AG09309 (cell line): ENCODE measurements at regions not wholly inside any gene's neighbourhood (a gene's known extent, or its start where the extent isn't known, plus 50 kb on each side); places are given as distances from the start of the nearest gene placed in this dataset.

ENCODE experiments used
- DNase-seq: peaks from one replicate; pipeline ENCODE4 v3.0.0-alpha.2; 2010; ENCODE audit warnings: low read depth
- H3K4me3 ChIP-seq: 2 replicates; pipeline ENCODE4 v1.5.1; 2011; ENCODE audit warnings: mild to moderate bottlenecking, low read depth, low read length, moderate library complexity; ENCODE audit not compliant: control insufficient read depth
- TF ChIP-seq, protein P1 (sequence below): IDR thresholded peaks from 2 replicates; pipeline ENCODE4 v1.5.1; 2011; ENCODE audit warnings: mild to moderate bottlenecking, low read depth, low read length, inconsistent platforms; ENCODE audit not compliant: insufficient read depth, control insufficient read depth; ENCODE audit errors: missing control alignments

DNA sequence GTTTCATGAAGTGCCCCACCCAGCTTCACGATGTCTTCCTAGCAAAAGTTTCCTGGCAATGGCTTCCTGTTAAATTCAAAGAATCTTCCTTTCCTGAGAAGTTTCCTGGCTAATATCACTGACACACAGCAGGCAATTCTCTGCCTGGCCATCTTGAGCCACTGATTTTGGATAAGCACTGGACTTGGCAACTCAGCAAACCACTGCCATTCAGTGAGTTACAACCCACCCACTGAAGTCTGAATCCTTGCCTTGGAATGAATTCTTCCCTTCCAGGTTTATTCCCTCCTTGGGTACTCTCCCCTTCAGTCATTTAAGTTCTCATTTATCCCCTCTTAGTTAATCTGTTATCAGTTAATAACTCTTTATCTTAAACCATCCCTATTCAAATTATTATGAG is 426.0 kb downstream of the MBD2 start:
- H3K4me3 ChIP-seq: no peak overlapping the region
- TF ChIP-seq, protein P1, sequence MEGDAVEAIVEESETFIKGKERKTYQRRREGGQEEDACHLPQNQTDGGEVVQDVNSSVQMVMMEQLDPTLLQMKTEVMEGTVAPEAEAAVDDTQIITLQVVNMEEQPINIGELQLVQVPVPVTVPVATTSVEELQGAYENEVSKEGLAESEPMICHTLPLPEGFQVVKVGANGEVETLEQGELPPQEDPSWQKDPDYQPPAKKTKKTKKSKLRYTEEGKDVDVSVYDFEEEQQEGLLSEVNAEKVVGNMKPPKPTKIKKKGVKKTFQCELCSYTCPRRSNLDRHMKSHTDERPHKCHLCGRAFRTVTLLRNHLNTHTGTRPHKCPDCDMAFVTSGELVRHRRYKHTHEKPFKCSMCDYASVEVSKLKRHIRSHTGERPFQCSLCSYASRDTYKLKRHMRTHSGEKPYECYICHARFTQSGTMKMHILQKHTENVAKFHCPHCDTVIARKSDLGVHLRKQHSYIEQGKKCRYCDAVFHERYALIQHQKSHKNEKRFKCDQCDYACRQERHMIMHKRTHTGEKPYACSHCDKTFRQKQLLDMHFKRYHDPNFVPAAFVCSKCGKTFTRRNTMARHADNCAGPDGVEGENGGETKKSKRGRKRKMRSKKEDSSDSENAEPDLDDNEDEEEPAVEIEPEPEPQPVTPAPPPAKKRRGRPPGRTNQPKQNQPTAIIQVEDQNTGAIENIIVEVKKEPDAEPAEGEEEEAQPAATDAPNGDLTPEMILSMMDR: no peak
- no peak for DNase-seq

GRCh38 chr18:53797998-53798495 is 426.4 kb downstream of the MBD2 start:
- no peak for DNase-seq
- no peak overlapping the region for H3K4me3 ChIP-seq
- TF ChIP-seq, protein P1: no peak

DNA sequence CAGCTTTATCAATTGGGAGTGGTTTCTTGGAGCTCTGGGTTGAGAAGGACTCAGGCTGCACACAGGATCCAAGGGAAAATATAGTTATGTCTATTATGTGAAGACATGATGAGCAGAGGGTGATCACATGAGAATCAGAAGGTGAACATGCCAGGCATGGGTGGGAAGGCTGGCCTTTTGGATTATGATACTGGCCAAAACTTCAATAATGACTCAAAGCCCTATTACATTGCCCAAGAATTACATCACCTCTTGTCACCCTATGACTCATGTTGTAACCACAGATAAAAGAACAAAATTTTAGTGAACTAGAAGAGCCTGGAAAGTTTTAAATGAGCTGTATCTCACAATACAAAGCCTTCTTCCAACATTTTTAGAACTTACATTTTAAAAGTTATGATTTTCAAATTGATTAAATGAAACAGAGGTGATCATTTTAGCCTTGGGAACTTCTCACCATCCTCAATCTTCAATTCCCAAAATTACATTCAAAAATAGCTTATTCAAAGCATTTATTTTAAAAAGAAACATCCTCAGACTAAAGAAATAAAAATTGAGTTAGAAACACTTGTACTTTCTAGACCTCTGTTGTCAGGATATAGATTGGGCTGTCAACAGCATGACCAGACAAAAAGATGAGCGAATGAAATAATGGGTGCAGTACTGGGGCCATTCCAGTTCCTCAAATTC is 428.3 kb downstream of the MBD2 start:
- DNase-seq: peak; percentile 40
- H3K4me3 ChIP-seq: no peak overlapping the region
- TF ChIP-seq, protein P1: no peak

DNA sequence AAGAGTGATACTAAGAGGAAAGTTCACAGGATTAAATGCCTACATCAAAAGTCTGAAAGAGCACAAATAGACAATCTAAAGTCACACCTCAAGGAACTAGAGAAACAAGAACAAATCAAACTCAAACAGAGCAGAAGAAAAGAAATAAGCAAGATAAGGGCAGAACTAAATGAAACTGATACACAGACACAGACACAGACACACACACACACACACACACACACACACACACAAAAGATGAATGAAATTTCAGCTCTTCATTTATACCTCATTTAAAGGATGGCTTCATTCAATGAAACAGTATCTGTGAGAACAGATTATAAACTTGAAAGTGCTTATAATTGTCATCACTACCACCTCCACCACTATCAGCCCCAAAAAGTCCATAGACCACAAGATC is 428.9 kb downstream of the MBD2 start:
- H3K4me3 ChIP-seq: no peak overlapping the region

GRCh38 chr18:53795061-53795460 is 429.4 kb downstream of the MBD2 start:
- TF ChIP-seq, protein P1: no peak
- H3K4me3 ChIP-seq: no peak overlapping the region
- DNase-seq: no peak

More for the DNA sequence above, 428.9 kb downstream of the MBD2 start:
- TF ChIP-seq, protein P1: no peak
- no peak for DNase-seq

GRCh38 chr18:53792762-53793161 is 431.7 kb downstream of the MBD2 start:
- TF ChIP-seq, protein P1: no peak
- H3K4me3 ChIP-seq: no peak overlapping the region
- no peak for DNase-seq

DNA sequence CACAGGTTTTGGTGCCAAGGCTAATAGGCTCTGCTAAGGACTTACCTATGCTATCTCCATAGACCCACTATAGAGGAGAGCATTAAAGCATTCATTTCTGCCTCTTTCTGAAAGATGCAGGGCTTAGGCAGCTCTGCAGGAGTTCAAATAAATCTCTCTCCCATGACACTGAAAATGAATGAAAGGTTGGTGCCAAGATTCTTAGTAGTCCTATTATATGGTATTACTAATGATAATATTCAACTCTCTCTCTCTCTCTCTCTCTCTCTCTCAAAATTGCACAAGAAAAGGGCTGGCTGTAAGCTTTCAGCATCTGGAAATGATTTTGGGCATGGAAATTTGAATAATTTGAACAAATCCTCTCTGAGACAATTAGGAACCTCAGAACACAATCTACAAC is 433.7 kb downstream of the MBD2 start:
- TF ChIP-seq, protein P1: no peak
- DNase-seq: peak; percentile 7
- no peak overlapping the region for H3K4me3 ChIP-seq
